Keratinocyte (primary cell): ENCODE measurements at regions not wholly inside any gene's neighbourhood (a gene's known extent, or its start where the extent isn't known, plus 50 kb on each side); places are given as distances from the start of the nearest gene placed in this dataset.

Experiments
- EZH2 ChIP-seq: IDR thresholded peaks from one replicate; pipeline ENCODE4 v1.6.1; 2012; ENCODE audit warnings: inconsistent platforms, mild to moderate bottlenecking, low read length, moderate library complexity
- TF ChIP-seq, protein P1 (sequence below), 3 experiments: IDR thresholded peaks in 1 of 3; conservative IDR thresholded peaks in 1 of 3; optimal IDR thresholded peaks in 1 of 3; 2 replicates in 2 of 3; 3 replicates in 1 of 3; pipeline versions ENCODE3 to v1.5.1; 2011; ENCODE audit warnings: low read length in 3 of 3, mild to moderate bottlenecking in 3 of 3, moderate library complexity in 2 of 3, control low read depth in 1 of 3, inconsistent platforms in 1 of 3; ENCODE audit not compliant: insufficient read depth in 2 of 3; ENCODE audit errors: extremely low read depth in 1 of 3

DNA sequence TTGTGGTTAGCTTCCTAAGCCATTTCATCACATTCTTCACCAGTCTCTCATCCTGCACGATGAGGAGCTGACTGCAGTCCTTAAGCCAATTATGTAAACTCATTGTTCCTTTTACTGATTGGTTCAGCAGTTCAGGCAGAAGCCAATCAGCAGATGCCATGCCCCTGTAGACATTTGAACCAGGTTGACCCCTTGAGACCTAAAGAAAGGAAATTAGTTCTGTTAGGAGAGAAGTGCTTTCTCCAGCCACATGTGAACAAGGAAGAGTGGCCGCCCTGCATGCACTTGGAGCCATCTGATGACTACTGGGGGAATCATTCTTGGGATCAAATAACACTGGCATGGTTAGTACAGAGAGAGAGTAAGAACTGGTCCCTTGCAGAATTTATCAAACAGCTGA is 535.2 kb upstream of the ID4 start:
- TF ChIP-seq EZH2 = no peak
- TF ChIP-seq, protein P1, sequence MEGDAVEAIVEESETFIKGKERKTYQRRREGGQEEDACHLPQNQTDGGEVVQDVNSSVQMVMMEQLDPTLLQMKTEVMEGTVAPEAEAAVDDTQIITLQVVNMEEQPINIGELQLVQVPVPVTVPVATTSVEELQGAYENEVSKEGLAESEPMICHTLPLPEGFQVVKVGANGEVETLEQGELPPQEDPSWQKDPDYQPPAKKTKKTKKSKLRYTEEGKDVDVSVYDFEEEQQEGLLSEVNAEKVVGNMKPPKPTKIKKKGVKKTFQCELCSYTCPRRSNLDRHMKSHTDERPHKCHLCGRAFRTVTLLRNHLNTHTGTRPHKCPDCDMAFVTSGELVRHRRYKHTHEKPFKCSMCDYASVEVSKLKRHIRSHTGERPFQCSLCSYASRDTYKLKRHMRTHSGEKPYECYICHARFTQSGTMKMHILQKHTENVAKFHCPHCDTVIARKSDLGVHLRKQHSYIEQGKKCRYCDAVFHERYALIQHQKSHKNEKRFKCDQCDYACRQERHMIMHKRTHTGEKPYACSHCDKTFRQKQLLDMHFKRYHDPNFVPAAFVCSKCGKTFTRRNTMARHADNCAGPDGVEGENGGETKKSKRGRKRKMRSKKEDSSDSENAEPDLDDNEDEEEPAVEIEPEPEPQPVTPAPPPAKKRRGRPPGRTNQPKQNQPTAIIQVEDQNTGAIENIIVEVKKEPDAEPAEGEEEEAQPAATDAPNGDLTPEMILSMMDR (optimal IDR thresholded peaks at IDR 0.05 in 1 of 3, IDR thresholded peaks at IDR 0.05 in 1 of 3, conservative IDR thresholded peaks at IDR 0.05 in 1 of 3; ENCODE audit: extremely low read depth in 1 of 3, insufficient read depth in 2 of 3, low read length in 3 of 3) = no peak
